ENCODE measurements at regions not wholly inside any gene's neighbourhood (a gene's known extent, or its start where the extent isn't known, plus 50 kb on each side); places are given as distances from the start of the nearest gene placed in this dataset.

DNA sequence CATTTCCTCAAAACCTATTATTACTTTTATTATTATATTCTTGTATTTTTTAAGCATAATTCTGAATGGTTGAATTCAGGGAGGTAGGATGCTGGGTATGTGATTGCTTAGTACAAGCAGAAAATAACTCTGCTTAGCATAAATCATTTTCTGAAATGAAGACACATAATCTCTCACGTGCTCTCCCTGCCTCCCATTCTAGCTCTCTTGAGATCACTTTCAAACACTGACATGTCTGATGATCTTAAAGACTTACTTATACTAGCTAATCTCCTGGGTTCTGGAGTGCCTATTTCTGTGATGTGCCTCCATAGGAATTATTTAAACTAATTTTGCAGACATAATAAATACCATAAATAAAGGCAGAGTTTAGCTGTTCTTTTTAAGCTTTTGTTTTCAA is 1136.0 kb downstream of the SUCLG1 start:
- no peaks in the 10 kb centered on the region for H3K27me3 ChIP-seq (replicated peaks; ENCODE audit: insufficient read depth, low read length)
- no peak overlapping the region for H2AFZ ChIP-seq (ENCODE audit: low read length)
- H3F3A ChIP-seq (ENCODE audit: insufficient read depth, low read length) = no peaks in the 10 kb centered on the region
- no peaks in the 10 kb centered on the region for H3K4me1 ChIP-seq (ENCODE audit: low read length)
- H3K9ac ChIP-seq (ENCODE audit: low read length) = no peak overlapping the region
- TF ChIP-seq, protein P1, sequence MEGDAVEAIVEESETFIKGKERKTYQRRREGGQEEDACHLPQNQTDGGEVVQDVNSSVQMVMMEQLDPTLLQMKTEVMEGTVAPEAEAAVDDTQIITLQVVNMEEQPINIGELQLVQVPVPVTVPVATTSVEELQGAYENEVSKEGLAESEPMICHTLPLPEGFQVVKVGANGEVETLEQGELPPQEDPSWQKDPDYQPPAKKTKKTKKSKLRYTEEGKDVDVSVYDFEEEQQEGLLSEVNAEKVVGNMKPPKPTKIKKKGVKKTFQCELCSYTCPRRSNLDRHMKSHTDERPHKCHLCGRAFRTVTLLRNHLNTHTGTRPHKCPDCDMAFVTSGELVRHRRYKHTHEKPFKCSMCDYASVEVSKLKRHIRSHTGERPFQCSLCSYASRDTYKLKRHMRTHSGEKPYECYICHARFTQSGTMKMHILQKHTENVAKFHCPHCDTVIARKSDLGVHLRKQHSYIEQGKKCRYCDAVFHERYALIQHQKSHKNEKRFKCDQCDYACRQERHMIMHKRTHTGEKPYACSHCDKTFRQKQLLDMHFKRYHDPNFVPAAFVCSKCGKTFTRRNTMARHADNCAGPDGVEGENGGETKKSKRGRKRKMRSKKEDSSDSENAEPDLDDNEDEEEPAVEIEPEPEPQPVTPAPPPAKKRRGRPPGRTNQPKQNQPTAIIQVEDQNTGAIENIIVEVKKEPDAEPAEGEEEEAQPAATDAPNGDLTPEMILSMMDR (IDR thresholded peaks at IDR 0.05; ENCODE audit: low read length) = no peak
- TF ChIP-seq EZH2phosphoT487 (IDR thresholded peaks at IDR 0.05; ENCODE audit: low read length) (no peak), EZH2 (optimal IDR thresholded peaks at IDR 0.05; ENCODE audit: low read depth, low read length) (no peak)
- H3K4me3 ChIP-seq (ENCODE audit: low read length) = no peak overlapping the region
- no peak overlapping the region for H3K4me2 ChIP-seq (ENCODE audit: low read depth, low read length)
- DNase-seq = no peak
- H4K20me1 ChIP-seq (ENCODE audit: insufficient read depth, low read length) = no peaks in the 10 kb centered on the region
- no peak overlapping the region for H3K27ac ChIP-seq (ENCODE audit: low read length)
- H3K9me2 ChIP-seq (replicated peaks; ENCODE audit: insufficient read depth, low read length) = no peaks in the 10 kb centered on the region
- no peaks in the 10 kb centered on the region for H3K79me2 ChIP-seq (ENCODE audit: low read length)
- no peaks in the 10 kb centered on the region for H3K9me3 ChIP-seq (replicated peaks; ENCODE audit: insufficient read depth, low read length)
- H3K36me3 ChIP-seq (replicated peaks; ENCODE audit: insufficient read depth, low read length) = no peaks in the 10 kb centered on the region

DNA sequence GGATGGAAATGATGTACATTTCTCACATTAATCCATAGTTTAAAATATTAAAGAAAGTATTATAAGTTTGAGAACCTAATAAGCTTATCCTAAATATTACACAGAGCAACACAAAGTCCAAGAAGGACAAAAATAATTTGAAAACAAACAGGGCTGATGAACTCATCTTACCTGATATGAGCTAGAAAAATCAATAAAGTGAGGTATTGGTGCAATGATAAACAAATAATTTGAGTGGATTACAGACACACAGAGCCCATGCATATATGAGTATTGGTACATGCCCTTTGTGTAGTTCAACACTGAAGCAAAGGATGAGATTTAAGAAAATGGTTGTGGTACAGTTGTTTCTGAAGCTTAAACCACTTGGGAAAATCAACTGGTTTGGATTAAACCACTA is 1139.0 kb downstream of the SUCLG1 start:
- no peaks in the 10 kb centered on the region for H3K36me3 ChIP-seq (replicated peaks; ENCODE audit: insufficient read depth, low read length)
- no peak overlapping the region for H3K4me3 ChIP-seq (ENCODE audit: low read length)
- H3K9me2 ChIP-seq (replicated peaks; ENCODE audit: insufficient read depth, low read length) = no peaks in the 10 kb centered on the region
- no peaks in the 10 kb centered on the region for H3K9me3 ChIP-seq (replicated peaks; ENCODE audit: insufficient read depth, low read length)
- no peaks in the 10 kb centered on the region for H3F3A ChIP-seq (ENCODE audit: insufficient read depth, low read length)
- no peaks in the 10 kb centered on the region for H3K79me2 ChIP-seq (ENCODE audit: low read length)
- H3K4me1 ChIP-seq (ENCODE audit: low read length) = no peaks in the 10 kb centered on the region
- H3K9ac ChIP-seq (ENCODE audit: low read length) = no peak overlapping the region
- H3K27me3 ChIP-seq (replicated peaks; ENCODE audit: insufficient read depth, low read length) = no peaks in the 10 kb centered on the region
- no peak overlapping the region for H3K27ac ChIP-seq (ENCODE audit: low read length)
- no peak overlapping the region for H2AFZ ChIP-seq (ENCODE audit: low read length)
- DNase-seq = no peak
- TF ChIP-seq, protein P1 (IDR thresholded peaks at IDR 0.05; ENCODE audit: low read length) = no peak
- H4K20me1 ChIP-seq (ENCODE audit: insufficient read depth, low read length) = no peaks in the 10 kb centered on the region
- H3K4me2 ChIP-seq (ENCODE audit: low read depth, low read length) = no peak overlapping the region

DNA sequence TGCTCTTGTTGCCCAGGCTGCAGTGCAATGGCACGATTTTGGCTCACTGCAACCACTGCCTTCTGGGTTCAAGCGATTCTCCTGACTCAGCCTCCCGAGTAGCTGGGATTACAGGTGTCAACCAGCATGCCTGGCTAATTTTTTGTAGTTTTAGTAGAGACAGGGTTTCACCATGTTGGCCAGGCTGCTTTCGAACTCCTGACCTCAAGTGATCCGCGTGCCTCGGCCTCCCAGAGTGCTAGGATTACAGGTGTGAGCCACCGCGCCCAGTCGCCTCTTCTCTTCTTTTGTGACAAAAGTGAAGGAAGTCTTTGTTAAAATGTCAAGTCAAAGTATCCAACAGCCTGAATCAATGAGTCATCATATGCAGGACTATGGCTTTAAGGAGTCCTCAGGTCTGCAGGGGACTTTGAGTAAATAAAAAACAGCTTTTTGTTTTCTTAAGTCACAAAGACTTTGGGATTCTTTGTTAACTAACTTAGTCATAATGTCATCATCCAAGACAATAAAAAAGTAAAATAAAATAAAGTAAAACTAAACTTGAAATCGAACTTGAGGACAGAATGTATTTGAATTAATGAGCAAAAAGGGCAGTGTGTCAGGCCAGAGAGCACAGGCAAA is 1153.2 kb downstream of the SUCLG1 start:
- Histone ChIP-seq H4K20me1 (ENCODE audit: insufficient read depth, low read length) (no peaks in the 10 kb centered on the region), H3F3A (ENCODE audit: insufficient read depth, low read length) (no peaks in the 10 kb centered on the region), H3K9me2 (replicated peaks; ENCODE audit: insufficient read depth, low read length) (no peaks in the 10 kb centered on the region), H3K36me3 (replicated peaks; ENCODE audit: insufficient read depth, low read length) (no peaks in the 10 kb centered on the region), H3K4me3 (ENCODE audit: low read length) (no peak overlapping the region), H3K9ac (ENCODE audit: low read length) (no peak overlapping the region), H3K4me2 (ENCODE audit: low read depth, low read length) (no peak overlapping the region), H3K9me3 (replicated peaks; ENCODE audit: insufficient read depth, low read length) (no peaks in the 10 kb centered on the region), H2AFZ (ENCODE audit: low read length) (no peak overlapping the region), H3K79me2 (ENCODE audit: low read length) (no peaks in the 10 kb centered on the region), H3K4me1 (ENCODE audit: low read length) (no peaks in the 10 kb centered on the region), H3K27me3 (replicated peaks; ENCODE audit: insufficient read depth, low read length) (no peaks in the 10 kb centered on the region), H3K27ac (ENCODE audit: low read length) (no peak overlapping the region)
- TF ChIP-seq EZH2phosphoT487 (IDR thresholded peaks at IDR 0.05; ENCODE audit: low read length) = no peak
- TF ChIP-seq, protein P1 (IDR thresholded peaks at IDR 0.05; ENCODE audit: low read length) = no peak
- no peak for TF ChIP-seq EZH2 (optimal IDR thresholded peaks at IDR 0.05; ENCODE audit: low read depth, low read length)
- no peak for DNase-seq
